Stromal cell of bone marrow (primary cell): ENCODE measurements at regions not wholly inside any gene's neighbourhood (a gene's known extent, or its start where the extent isn't known, plus 50 kb on each side); places are given as distances from the start of the nearest gene placed in this dataset.
A peak's percentile ranks its signal among the peaks of the same experiment; 100 is the strongest.
"Not testable (repeated sequence)": the region's sequence is repeated elsewhere in the genome, so short reads cannot be mapped to it uniquely, and the experiment has no call there.

Experiments
- DNase-seq: peaks from one replicate; pipeline ENCODE4 v3.0.0-alpha.2; 2012; ENCODE audit warnings: low read depth

GRCh38 chr6:21847711-21848480 is 254.3 kb downstream of the SOX4 start:
- peak; percentile 14 for DNase-seq

DNA sequence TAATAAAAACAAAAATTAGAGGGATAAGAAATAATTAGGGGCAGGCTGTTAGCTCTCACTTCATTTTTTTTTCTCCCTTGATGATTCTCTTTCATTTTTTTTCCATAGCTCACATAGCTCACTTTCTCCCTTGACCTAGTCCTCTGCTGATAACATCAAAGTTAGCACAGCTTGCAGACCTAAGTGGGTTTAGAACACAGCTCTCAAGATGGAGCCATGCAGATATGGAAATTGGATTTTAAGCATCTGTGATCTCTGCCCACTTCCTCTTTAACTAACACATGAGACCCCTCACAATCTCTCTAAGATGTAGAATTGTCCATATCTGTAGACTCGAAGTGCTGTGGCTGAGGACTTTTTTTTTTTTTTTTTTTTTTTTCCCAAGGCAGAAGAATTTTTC is 257.1 kb downstream of the SOX4 start:
- no peak for DNase-seq

GRCh38 chr6:21855811-21856455 is 262.4 kb downstream of the SOX4 start:
- no peak for DNase-seq

- peak; percentile 51 for DNase-seq
Measured at GRCh38 chr6:21856456-21856825, 262.9 kb downstream of the SOX4 start.

GRCh38 chr6:21856844-21857243 is 263.3 kb downstream of the SOX4 start:
- DNase-seq, result peak; percentile 18

- DNase-seq, result no peak
Measured at GRCh38 chr6:21858076-21858475, 264.5 kb downstream of the SOX4 start.

GRCh38 chr6:21859193-21859735 is 265.7 kb downstream of the SOX4 start:
- no peak for DNase-seq

GRCh38 chr6:21861942-21862341 is 268.4 kb downstream of the SOX4 start:
- DNase-seq, result no peak

DNA sequence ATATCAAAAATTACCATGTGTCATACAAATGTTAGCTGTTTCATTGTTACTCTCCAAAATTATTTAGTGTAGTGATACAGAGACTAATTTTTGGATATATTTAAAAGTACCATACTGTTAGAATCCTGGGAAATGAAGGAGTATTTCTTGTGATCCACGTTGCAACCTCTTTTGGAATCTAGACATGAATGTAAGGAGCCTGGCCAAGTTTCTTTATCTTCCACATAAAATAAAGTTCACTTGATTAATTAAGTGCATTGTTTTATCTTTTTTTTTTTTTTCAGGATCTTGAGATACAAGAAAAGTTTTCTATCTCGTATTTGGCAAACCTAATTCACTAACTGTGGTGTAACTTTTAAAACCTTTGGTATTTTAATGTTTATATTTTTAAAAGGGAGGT is 270.7 kb downstream of the SOX4 start:
- no peak for DNase-seq

DNA sequence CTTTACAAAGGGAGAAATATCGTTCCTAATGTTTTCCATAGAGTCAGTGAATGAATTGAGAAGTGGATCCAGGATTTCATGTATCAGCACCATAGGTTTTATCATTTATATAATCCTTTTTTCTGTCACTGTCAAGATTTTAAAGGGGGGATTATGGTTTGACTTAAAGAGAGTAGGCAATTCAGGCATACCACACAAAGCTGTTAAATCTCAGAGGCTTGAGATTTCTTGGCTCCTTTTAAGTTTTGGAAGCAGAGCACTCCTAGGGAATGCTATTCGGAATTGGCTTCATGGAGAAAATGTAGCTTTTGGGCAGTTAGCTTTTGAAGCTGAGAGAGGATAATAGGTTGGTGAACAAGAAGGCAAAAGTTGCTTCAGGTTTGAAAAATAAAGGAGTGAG is 274.7 kb downstream of the SOX4 start:
- DNase-seq, result no peak

- DNase-seq, result no peak
Measured at GRCh38 chr6:21869085-21869771, 275.7 kb downstream of the SOX4 start.

- DNase-seq, result no peak
Measured at GRCh38 chr6:21870076-21870730, 276.7 kb downstream of the SOX4 start.

- no peak for DNase-seq
Measured at GRCh38 chr6:21871831-21872230, 278.3 kb downstream of the SOX4 start.

DNA sequence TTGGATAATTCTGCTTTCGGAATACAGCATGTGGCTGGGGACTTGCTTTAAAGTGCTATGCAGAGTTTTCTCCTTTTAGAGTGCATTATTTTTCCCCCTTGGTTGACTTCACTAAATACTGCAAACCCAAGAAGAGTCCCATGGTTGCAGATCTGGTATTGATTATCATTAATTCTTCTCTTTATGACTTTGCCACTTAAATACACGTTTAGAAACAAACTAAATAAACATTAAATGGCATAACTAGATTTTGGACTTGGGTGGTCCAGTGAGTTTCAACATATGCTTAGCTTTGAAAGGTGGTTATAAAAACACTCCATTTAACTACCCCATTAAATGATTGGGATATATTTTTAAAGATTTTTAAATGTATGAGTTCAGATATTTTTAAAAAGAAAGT is 279.2 kb downstream of the SOX4 start:
- no peak for DNase-seq

DNA sequence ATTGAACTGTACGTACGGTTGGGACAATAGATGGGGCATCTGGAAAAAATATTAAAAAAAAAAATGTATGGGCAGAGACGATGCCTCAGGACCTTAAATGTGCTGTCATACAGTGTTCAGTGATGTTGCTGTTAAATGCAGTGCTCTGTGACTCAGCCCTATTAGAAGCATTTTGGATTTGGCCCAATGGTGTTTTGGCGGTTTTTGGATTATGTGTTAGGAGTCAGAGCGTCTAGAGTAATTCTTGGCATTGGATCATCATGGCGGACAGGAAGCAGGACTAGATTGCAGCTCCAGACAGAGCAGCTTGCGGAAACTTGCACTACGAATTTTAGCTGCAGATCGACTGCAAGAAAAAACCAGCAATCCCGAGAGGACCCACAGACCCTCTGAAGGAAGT is 280.0 kb downstream of the SOX4 start:
- peak; percentile 96 for DNase-seq

- DNase-seq, result no peak
Measured at GRCh38 chr6:21874372-21874771, 280.8 kb downstream of the SOX4 start.

GRCh38 chr6:21877037-21877436 is 283.5 kb downstream of the SOX4 start:
- not testable (repeated sequence) for DNase-seq

- DNase-seq, result not testable (repeated sequence)
Measured at GRCh38 chr6:21880249-21880648, 286.7 kb downstream of the SOX4 start.

- DNase-seq, result no peak
Measured at GRCh38 chr6:21881969-21882465, 288.5 kb downstream of the SOX4 start.

- DNase-seq, result no peak
Measured at GRCh38 chr6:21883595-21884328, 290.2 kb downstream of the SOX4 start.

DNA sequence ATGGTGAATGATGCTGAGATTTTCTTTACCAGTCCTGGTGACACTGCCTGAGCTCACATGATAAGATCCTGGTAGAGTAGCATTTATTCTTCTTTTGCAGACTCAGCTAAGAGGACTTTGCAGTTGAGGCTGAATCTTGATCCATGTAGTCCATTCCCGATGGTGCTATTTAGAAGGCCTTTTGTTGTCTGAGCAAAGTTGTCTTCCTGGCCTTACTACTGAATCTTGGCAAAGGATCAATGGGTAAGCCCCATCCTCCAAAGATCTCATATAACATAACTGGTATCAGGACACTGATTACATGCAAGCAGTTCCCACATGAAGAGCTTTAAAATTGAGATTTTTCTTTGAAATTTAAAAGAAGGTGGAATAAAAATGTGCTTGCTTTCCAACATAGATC is 291.6 kb downstream of the SOX4 start:
- no peak for DNase-seq
